A673 (cell line): ENCODE measurements at regions not wholly inside any gene's neighbourhood (a gene's known extent, or its start where the extent isn't known, plus 50 kb on each side); places are given as distances from the start of the nearest gene placed in this dataset.
A peak's percentile ranks its signal among the peaks of the same experiment; 100 is the strongest.

ENCODE experiments used
- BruUV-seq: library from RNA; stranded (reverse); fragments of 400-500 nt; replicated peaks from 2 replicates; lab custom pipeline; 2021; lab: Mats Ljungman, UMichigan
- CTCF ChIA-PET: fragments of 300-600 bp; sonication (Branson Sonifier 250); formaldehyde crosslinking; loops from one replicate; lab custom pipeline; 2022; ENCODE audit warnings: antibody characterized with exemption; lab: Charles Lee
- POLR2A ChIA-PET: fragments of 300-600 bp; sonication (Branson Sonifier 250); formaldehyde crosslinking; loops from one replicate; lab custom pipeline; 2022; ENCODE audit warnings: antibody characterized with exemption; ENCODE audit not compliant: low non-redundant PET; lab: Charles Lee
- DNase-seq: peaks from one replicate; pipeline ENCODE4 v3.0.0-alpha.2; 2015; ENCODE audit warnings: low spot score
- H3K27ac ChIP-seq: fragments of 200-600 bp; sonication (generic); 2 replicates; pipeline ENCODE4 v1.5.1; 2016; ENCODE audit warnings: mixed run types, low read depth, mild to moderate bottlenecking, mixed read lengths, antibody characterized with exemption, low read length; ENCODE audit not compliant: poor library complexity, severe bottlenecking
- H3K27me3 ChIP-seq: fragments of 200-600 bp; sonication (generic); replicated peaks from 2 replicates; pipeline ENCODE4 v1.6.1; 2017; ENCODE audit warnings: mixed run types, low read depth, mild to moderate bottlenecking, mixed read lengths, antibody characterized with exemption, low read length; ENCODE audit not compliant: insufficient read depth, poor library complexity
- H3K36me3 ChIP-seq: fragments of 200-600 bp; sonication (generic); 2 replicates; pipeline ENCODE4 v1.6.1; 2016; ENCODE audit warnings: mixed run types, mild to moderate bottlenecking, mixed read lengths, antibody characterized with exemption, low read length; ENCODE audit not compliant: insufficient read depth, poor library complexity, severe bottlenecking
- H3K4me1 ChIP-seq: fragments of 200-600 bp; sonication (generic); 2 replicates; pipeline ENCODE4 v1.6.1; 2017; ENCODE audit warnings: mixed run types, mild to moderate bottlenecking, mixed read lengths, antibody characterized with exemption, low read length; ENCODE audit not compliant: insufficient read depth, poor library complexity, severe bottlenecking
- H3K4me3 ChIP-seq: fragments of 200-600 bp; sonication (generic); 2 replicates; pipeline ENCODE4 v1.5.1; 2016; ENCODE audit warnings: low read depth, mixed run types, mild to moderate bottlenecking, mixed read lengths, low read length; ENCODE audit not compliant: poor library complexity, severe bottlenecking
- H3K9me3 ChIP-seq: fragments of 200-600 bp; sonication (generic); 2 replicates; pipeline ENCODE4 v1.6.1; 2016; ENCODE audit warnings: mixed run types, low read depth, mild to moderate bottlenecking, mixed read lengths, antibody characterized with exemption, low read length; ENCODE audit not compliant: poor library complexity, severe bottlenecking
- CTCF ChIP-seq: fragments of 300-800, 200-600 bp; sonication (generic); conservative IDR thresholded peaks from 2 replicates; pipeline ENCODE4 v1.5.1; 2017; ENCODE audit warnings: low read depth, mild to moderate bottlenecking, antibody characterized with exemption, low read length, moderate library complexity, mixed read lengths
- EZH2 ChIP-seq: fragments of 200-600 bp; sonication (generic); IDR thresholded peaks from 2 replicates; pipeline ENCODE4 v1.6.1; 2017; ENCODE audit warnings: borderline replicate concordance, low read depth, mild to moderate bottlenecking, mixed read lengths, antibody characterized with exemption, low read length; ENCODE audit not compliant: poor library complexity, severe bottlenecking
- intact Hi-C: fragments of 100-400 bp; cut with micrococcal nuclease; formaldehyde crosslinking; loops from one replicate; pipeline ENCODE4 v1.10.0; 2022; ENCODE audit not compliant: unreplicated experiment

- Histone ChIP-seq H3K27ac (no peak overlapping the region), H3K4me3 (no peak overlapping the region), H3K36me3 (no peaks in the 10 kb centered on the region), H3K27me3 (no peaks in the 10 kb centered on the region), H3K9me3 (no peaks in the 10 kb centered on the region), H3K4me1 (no peaks in the 10 kb centered on the region)
- POLR2A ChIA-PET, result no interaction called here
- BruUV-seq, result no TSS peak
- CTCF ChIA-PET, result no interaction called here
- TF ChIP-seq EZH2, result no peak
- no peak for TF ChIP-seq CTCF
- DNase-seq, result peak; percentile 18
- intact Hi-C loops, result no loop called here
These were observed 79.3 kb upstream of the LGALSL start for GRCh38 chr2:64374686-64375085.

GRCh38 chr2:64376926-64377325, 77.0 kb upstream of the LGALSL start:
- Histone ChIP-seq H3K27me3 (no peaks in the 10 kb centered on the region), H3K4me3 (no peak overlapping the region), H3K9me3 (no peaks in the 10 kb centered on the region), H3K27ac (no peak overlapping the region), H3K36me3 (no peaks in the 10 kb centered on the region), H3K4me1 (no peaks in the 10 kb centered on the region)
- CTCF ChIA-PET, result no interaction called here
- POLR2A ChIA-PET, result no interaction called here
- intact Hi-C loops, result no loop called here
- BruUV-seq, result no TSS peak
- TF ChIP-seq CTCF, result no peak
- no peak for TF ChIP-seq EZH2
- no peak for DNase-seq

GRCh38 chr2:64379186-64379585, 74.8 kb upstream of the LGALSL start:
- CTCF ChIA-PET, result no interaction called here
- no peaks in the 10 kb centered on the region for H3K27me3 ChIP-seq
- no peaks in the 10 kb centered on the region for H3K4me1 ChIP-seq
- H3K9me3 ChIP-seq, result no peaks in the 10 kb centered on the region
- BruUV-seq, result no TSS peak
- TF ChIP-seq CTCF, result no peak
- no peak for TF ChIP-seq EZH2
- H3K36me3 ChIP-seq, result no peaks in the 10 kb centered on the region
- intact Hi-C loops, result no loop called here
- DNase-seq, result no peak
- H3K27ac ChIP-seq, result no peak overlapping the region
- no peak overlapping the region for H3K4me3 ChIP-seq
- POLR2A ChIA-PET, result no interaction called here
